VCaP (cell line): ENCODE measurements at regions not wholly inside any gene's neighbourhood (a gene's known extent, or its start where the extent isn't known, plus 50 kb on each side); places are given as distances from the start of the nearest gene placed in this dataset.

Experiments
- H3K27ac ChIP-seq: fragments of 450-650 bp; 2 replicates; pipeline ENCODE4 v1.5.1; 2017
- TF ChIP-seq, protein P1 (sequence below): fragments of 450-650 bp; conservative IDR thresholded peaks from 2 replicates; pipeline ENCODE4 v1.5.1; 2017; ENCODE audit warnings: mild to moderate bottlenecking, moderate library complexity

DNA sequence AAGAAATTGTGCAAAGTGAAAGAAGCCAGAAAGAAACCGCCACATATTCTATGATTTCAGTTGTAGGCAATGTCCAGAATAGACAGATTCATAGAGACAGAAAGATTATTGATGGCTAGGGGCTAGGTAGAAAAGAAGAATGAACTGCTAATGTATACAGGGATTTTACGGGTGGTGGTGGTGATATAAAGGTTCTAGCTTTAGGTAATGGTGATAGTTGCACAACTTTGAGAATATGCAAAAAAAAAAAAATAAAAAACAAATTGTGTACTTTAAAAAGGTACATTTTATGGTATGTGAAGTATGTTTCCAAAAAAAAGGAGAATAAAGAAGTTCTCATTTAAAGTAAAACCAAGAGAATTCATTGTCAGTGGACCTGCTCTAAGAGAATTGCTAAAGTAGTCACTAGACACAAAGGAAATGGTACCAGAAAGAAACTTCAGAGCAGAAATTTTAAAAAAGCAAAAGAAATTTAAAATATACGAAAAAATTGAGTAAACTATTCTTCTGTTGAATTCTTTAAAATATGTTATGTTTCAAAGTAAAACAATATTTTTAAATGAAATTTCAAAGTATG is 680.1 kb downstream of the UQCRFS1 start:
- TF ChIP-seq, protein P1, sequence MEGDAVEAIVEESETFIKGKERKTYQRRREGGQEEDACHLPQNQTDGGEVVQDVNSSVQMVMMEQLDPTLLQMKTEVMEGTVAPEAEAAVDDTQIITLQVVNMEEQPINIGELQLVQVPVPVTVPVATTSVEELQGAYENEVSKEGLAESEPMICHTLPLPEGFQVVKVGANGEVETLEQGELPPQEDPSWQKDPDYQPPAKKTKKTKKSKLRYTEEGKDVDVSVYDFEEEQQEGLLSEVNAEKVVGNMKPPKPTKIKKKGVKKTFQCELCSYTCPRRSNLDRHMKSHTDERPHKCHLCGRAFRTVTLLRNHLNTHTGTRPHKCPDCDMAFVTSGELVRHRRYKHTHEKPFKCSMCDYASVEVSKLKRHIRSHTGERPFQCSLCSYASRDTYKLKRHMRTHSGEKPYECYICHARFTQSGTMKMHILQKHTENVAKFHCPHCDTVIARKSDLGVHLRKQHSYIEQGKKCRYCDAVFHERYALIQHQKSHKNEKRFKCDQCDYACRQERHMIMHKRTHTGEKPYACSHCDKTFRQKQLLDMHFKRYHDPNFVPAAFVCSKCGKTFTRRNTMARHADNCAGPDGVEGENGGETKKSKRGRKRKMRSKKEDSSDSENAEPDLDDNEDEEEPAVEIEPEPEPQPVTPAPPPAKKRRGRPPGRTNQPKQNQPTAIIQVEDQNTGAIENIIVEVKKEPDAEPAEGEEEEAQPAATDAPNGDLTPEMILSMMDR = no peak
- no peak overlapping the region for H3K27ac ChIP-seq

DNA sequence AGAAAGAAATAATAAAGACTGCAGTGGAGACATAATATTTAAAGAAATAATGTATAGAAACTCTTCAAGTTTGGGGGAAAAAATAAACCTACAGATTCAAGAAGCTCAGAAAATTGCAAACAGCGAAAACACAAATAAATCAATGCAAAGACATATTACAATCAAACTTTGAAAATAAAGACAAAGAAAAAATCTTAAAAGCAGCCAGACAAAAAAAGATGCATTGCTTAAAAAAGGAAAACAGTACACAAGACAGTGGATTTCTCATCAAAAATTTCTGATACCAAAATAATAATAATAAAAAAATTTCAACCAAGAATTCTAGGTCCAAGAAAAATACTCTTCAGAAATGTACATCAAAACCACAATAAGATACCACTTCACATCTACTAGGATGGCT is 681.0 kb downstream of the UQCRFS1 start:
- H3K27ac ChIP-seq = no peak overlapping the region

DNA sequence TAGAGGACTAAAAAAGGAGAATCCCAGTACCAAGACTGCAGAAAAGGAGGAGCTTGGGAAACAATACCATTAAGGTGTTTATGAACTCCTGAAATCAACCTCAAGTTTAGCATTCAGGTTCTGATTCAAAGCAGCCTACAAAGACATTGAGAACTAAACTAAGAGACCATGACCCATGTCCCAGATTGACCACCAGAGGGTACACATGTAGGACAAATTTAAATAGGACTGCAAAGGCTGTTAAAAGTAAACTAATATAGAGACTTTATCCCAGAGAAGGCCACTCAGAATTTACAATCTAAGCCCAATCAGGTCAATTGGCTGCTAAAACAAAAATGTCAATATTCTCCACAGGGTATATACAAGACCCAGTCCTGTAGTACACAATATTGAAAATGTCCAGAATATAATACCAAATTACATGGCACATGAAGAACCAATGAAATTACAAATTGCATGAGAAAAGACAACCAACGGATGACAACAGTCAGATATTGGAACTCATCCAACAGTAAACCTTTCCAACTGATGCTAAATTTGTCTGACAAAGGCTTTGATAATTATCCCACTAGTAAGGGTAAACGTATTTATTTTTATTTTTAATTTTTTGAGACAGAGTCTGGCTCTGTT is 682.4 kb downstream of the UQCRFS1 start:
- TF ChIP-seq, protein P1 = no peak
- no peak overlapping the region for H3K27ac ChIP-seq

More for the DNA sequence above, 681.0 kb downstream of the UQCRFS1 start:
- TF ChIP-seq, protein P1 = no peak

DNA sequence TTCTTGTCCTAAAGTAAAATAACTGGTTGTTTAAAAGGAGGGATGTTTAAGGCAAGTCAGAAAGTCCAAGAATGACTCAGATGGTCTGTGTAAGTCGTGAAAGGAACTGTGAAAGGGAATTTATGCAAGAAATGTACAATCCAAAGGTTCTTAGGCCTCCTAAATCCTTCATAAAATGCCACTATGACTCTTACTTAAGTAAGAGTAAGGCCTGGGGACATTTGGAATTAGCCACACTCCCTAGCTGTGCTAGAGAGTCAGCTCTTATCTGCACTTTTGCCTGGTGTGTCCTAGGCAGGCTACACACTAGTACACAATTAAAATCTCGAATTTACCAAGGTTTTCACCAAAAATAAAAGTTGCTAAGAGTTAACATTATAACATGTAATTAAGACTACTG is 686.9 kb downstream of the UQCRFS1 start:
- H3K27ac ChIP-seq = no peak overlapping the region
- TF ChIP-seq, protein P1 = no peak

DNA sequence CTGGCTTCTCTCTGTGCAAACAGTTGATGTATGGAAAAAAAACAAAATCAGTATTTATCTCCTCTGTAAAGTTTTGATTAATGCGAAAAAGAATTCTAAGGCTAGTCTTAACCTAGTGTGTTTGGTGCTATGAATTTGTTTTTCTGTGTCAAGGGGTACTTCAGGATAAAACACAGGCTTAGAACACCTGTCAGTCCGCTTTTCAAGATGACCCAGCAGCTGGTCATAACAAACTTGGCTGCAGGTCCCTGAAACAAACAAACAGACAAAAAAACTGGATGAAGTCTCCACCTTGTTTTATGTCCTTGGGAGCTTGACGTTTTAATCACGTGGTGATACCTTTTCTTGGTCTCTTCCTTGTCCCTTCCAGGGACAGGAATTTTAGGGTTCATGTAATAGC is 689.3 kb downstream of the UQCRFS1 start:
- H3K27ac ChIP-seq = no peak overlapping the region
- TF ChIP-seq, protein P1 = no peak

DNA sequence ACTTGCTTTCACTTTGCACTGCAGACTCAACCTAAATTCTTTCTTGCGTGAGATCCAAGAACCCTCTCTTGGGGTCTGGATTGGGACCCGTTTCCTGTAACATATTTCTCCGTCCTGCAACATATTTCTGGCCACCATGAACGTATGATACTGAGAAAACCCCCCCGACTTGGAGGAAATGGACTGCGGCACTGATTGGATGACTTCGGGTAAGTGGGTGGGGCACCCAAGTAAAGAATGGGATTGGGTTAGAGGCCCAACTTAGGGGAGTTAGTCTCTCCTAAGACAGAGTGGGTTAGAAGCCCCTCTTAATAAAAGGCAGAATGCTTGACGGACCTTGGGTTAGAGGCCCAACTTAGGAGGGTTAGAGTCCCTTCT is 690.4 kb downstream of the UQCRFS1 start:
- H3K27ac ChIP-seq = no peak overlapping the region

More for the DNA sequence above, 690.4 kb downstream of the UQCRFS1 start:
- TF ChIP-seq, protein P1 = no peak
